HCT116 (cell line): ENCODE measurements at regions not wholly inside any gene's neighbourhood (a gene's known extent, or its start where the extent isn't known, plus 50 kb on each side); places are given as distances from the start of the nearest gene placed in this dataset.

Source experiments
- CBX3 ChIP-seq: IDR thresholded peaks from 2 replicates; pipeline ENCODE4 v1.6.1; 2012; ENCODE audit warnings: low read depth
- CEBPB ChIP-seq: IDR thresholded peaks from 2 replicates; pipeline ENCODE4 v1.6.1; 2012; ENCODE audit warnings: low read depth
- CTCF ChIP-seq, 3 experiments: fragments of 200-600 bp in 1 of 3; sonication (generic) in 1 of 3; IDR thresholded peaks in 2 of 3; conservative IDR thresholded peaks in 1 of 3; 2 replicates each; pipeline ENCODE4 v1.5.1; 2012 to 2017; ENCODE audit warnings: low read depth in 2 of 3, low read length in 2 of 3, antibody characterized with exemption in 1 of 3, borderline replicate concordance in 1 of 3, control low read depth in 1 of 3, mild to moderate bottlenecking in 1 of 3, mixed read lengths in 1 of 3, mixed run types in 1 of 3, moderate library complexity in 1 of 3; ENCODE audit not compliant: insufficient read depth in 1 of 3
- EZH2 ChIP-seq: fragments of 200-600 bp; sonication (generic); IDR thresholded peaks from 2 replicates; pipeline ENCODE4 v1.6.1; 2017; ENCODE audit warnings: antibody characterized with exemption, mixed run types
- JUND ChIP-seq: IDR thresholded peaks from 2 replicates; pipeline ENCODE4 v1.6.1; 2012
- POLR2A ChIP-seq: IDR thresholded peaks from 2 replicates; pipeline ENCODE4 v1.7.0; 2011; ENCODE audit warnings: borderline replicate concordance; ENCODE audit not compliant: insufficient read depth, insufficient read length; ENCODE audit errors: extremely low read depth
- POLR2AphosphoS5 ChIP-seq: IDR thresholded peaks from 2 replicates; pipeline ENCODE4 v1.6.1; 2011; ENCODE audit warnings: mild to moderate bottlenecking, low read depth, low read length, moderate library complexity
- SP1 ChIP-seq: IDR thresholded peaks from 2 replicates; pipeline ENCODE4 v1.6.1; 2012; ENCODE audit warnings: low read depth
- TCF7L2 ChIP-seq: IDR thresholded peaks from 2 replicates; pipeline ENCODE4 v1.7.0; 2011; ENCODE audit warnings: borderline replicate concordance, inconsistent platforms; ENCODE audit not compliant: insufficient read depth, insufficient read length; ENCODE audit errors: extremely low read depth
- ZNF274 ChIP-seq: fragments of 200-500 bp; sonication (Bioruptor generic); IDR thresholded peaks from 2 replicates; pipeline ENCODE4 v1.6.1; 2014; ENCODE audit warnings: mild to moderate bottlenecking, low read depth, low read length, inconsistent platforms
- TF ChIP-seq, protein P1 (sequence below): IDR thresholded peaks from 2 replicates; pipeline ENCODE4 v1.6.1; 2012
- TF ChIP-seq, protein P2 (sequence below): IDR thresholded peaks from 2 replicates; pipeline ENCODE4 v1.6.1; 2012; ENCODE audit warnings: low read depth

- no peak for TF ChIP-seq CTCF (IDR thresholded peaks at IDR 0.05 in 2 of 3, conservative IDR thresholded peaks at IDR 0.05 in 1 of 3; ENCODE audit: borderline replicate concordance in 1 of 3, insufficient read depth in 1 of 3, low read depth in 2 of 3, low read length in 2 of 3)
- TF ChIP-seq, protein P1, sequence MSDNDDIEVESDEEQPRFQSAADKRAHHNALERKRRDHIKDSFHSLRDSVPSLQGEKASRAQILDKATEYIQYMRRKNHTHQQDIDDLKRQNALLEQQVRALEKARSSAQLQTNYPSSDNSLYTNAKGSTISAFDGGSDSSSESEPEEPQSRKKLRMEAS = no peak
- TF ChIP-seq CEBPB = no peak
- TF ChIP-seq POLR2AphosphoS5 = no peak
- no peak for TF ChIP-seq POLR2A
- no peak for TF ChIP-seq ZNF274
- TF ChIP-seq EZH2 = no peak
- no peak for TF ChIP-seq SP1
- TF ChIP-seq, protein P2, sequence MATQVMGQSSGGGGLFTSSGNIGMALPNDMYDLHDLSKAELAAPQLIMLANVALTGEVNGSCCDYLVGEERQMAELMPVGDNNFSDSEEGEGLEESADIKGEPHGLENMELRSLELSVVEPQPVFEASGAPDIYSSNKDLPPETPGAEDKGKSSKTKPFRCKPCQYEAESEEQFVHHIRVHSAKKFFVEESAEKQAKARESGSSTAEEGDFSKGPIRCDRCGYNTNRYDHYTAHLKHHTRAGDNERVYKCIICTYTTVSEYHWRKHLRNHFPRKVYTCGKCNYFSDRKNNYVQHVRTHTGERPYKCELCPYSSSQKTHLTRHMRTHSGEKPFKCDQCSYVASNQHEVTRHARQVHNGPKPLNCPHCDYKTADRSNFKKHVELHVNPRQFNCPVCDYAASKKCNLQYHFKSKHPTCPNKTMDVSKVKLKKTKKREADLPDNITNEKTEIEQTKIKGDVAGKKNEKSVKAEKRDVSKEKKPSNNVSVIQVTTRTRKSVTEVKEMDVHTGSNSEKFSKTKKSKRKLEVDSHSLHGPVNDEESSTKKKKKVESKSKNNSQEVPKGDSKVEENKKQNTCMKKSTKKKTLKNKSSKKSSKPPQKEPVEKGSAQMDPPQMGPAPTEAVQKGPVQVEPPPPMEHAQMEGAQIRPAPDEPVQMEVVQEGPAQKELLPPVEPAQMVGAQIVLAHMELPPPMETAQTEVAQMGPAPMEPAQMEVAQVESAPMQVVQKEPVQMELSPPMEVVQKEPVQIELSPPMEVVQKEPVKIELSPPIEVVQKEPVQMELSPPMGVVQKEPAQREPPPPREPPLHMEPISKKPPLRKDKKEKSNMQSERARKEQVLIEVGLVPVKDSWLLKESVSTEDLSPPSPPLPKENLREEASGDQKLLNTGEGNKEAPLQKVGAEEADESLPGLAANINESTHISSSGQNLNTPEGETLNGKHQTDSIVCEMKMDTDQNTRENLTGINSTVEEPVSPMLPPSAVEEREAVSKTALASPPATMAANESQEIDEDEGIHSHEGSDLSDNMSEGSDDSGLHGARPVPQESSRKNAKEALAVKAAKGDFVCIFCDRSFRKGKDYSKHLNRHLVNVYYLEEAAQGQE = no peak
- TF ChIP-seq JUND = no peak
- TF ChIP-seq TCF7L2 = no peak
- no peak for TF ChIP-seq CBX3
Measured at GRCh38 chr11:69546735-69547370, 65.4 kb downstream of the LINC01488 start.
